HG03442 (cell line): ENCODE measurements at regions not wholly inside any gene's neighbourhood (a gene's known extent, or its start where the extent isn't known, plus 50 kb on each side); places are given as distances from the start of the nearest gene placed in this dataset.

Experiments
- ATAC-seq: cut with Tn5 transposase; IDR thresholded peaks from one replicate; pipeline ENCODE4 v1.9.1; 2021; ENCODE audit warnings: mild to moderate bottlenecking, moderate library complexity; ENCODE audit not compliant: unreplicated experiment

- ATAC-seq: no peak
Observed at GRCh38 chr6:113172531-113172966, 684.6 kb upstream of the MARCKS start.

- no peak for ATAC-seq
Observed at GRCh38 chr6:113178349-113178748, 678.8 kb upstream of the MARCKS start.

GRCh38 chr6:113181164-113181563 lies 676.0 kb upstream of the MARCKS start:
- no peak for ATAC-seq

GRCh38 chr6:113182370-113183141 lies 674.6 kb upstream of the MARCKS start:
- ATAC-seq: no peak

- no peak for ATAC-seq
Observed at GRCh38 chr6:113184291-113184690, 672.9 kb upstream of the MARCKS start.

- no peak for ATAC-seq
Observed at GRCh38 chr6:113184736-113185135, 672.4 kb upstream of the MARCKS start.

GRCh38 chr6:113185299-113185698 lies 671.8 kb upstream of the MARCKS start:
- ATAC-seq: no peak

- ATAC-seq: no peak
Observed at GRCh38 chr6:113187661-113188060, 669.5 kb upstream of the MARCKS start.

GRCh38 chr6:113188962-113189361 lies 668.2 kb upstream of the MARCKS start:
- no peak for ATAC-seq

- ATAC-seq: no peak
Observed at GRCh38 chr6:113190170-113190569, 667.0 kb upstream of the MARCKS start.

- no peak for ATAC-seq
Observed at GRCh38 chr6:113194090-113194489, 663.1 kb upstream of the MARCKS start.

- no peak for ATAC-seq
Observed at GRCh38 chr6:113202852-113203714, 654.1 kb upstream of the MARCKS start.

- ATAC-seq: no peak
Observed at GRCh38 chr6:113203715-113204110, 653.4 kb upstream of the MARCKS start.

GRCh38 chr6:113205553-113205952 lies 651.6 kb upstream of the MARCKS start:
- no peak for ATAC-seq

- no peak for ATAC-seq
Observed at GRCh38 chr6:113208726-113209125, 648.4 kb upstream of the MARCKS start.

GRCh38 chr6:113209315-113209714 lies 647.8 kb upstream of the MARCKS start:
- ATAC-seq: no peak

- ATAC-seq: no peak
Observed at GRCh38 chr6:113211170-113211569, 646.0 kb upstream of the MARCKS start.

- ATAC-seq: no peak
Observed at GRCh38 chr6:113219783-113220182, 637.4 kb upstream of the MARCKS start.

- no peak for ATAC-seq
Observed at GRCh38 chr6:113220832-113221231, 636.3 kb upstream of the MARCKS start.

- no peak for ATAC-seq
Observed at GRCh38 chr6:113221850-113222249, 635.3 kb upstream of the MARCKS start.

- ATAC-seq: no peak
Observed at GRCh38 chr6:113246186-113246585, 611.0 kb upstream of the MARCKS start.

- ATAC-seq: no peak
Observed at GRCh38 chr6:113248532-113248931, 608.6 kb upstream of the MARCKS start.
